KBM-7 (cell line): ENCODE measurements at regions not wholly inside any gene's neighbourhood (a gene's known extent, or its start where the extent isn't known, plus 50 kb on each side); places are given as distances from the start of the nearest gene placed in this dataset.

Experiments used
- DNase-seq: peaks from one replicate; pipeline ENCODE4 v3.0.0-alpha.2; 2015
- in situ Hi-C: fragments of 300-500 bp; cut with MboI; formaldehyde crosslinking; loops from 2 replicates; pipeline ENCODE4 v1.14.3; 2020; ENCODE audit warnings: low sequenced_read_pairs, low pct_unique_long_range_greater_than_20kb, mixed read lengths

GRCh38 chr5:115351356-115352195 lies 55.1 kb upstream of the CCDC112 start:
- in situ Hi-C loops = no loop called here

GRCh38 chr5:115350894-115351293 lies 54.4 kb upstream of the CCDC112 start:
- in situ Hi-C loops = no loop called here
- DNase-seq = no peak

More at GRCh38 chr5:115351356-115352195, 55.1 kb upstream of the CCDC112 start:
- no peak for DNase-seq

GRCh38 chr5:115349001-115349817 lies 52.8 kb upstream of the CCDC112 start:
- in situ Hi-C loops = no loop called here
- DNase-seq = no peak

GRCh38 chr5:115348175-115348574 lies 51.7 kb upstream of the CCDC112 start:
- in situ Hi-C loops = no loop called here
- no peak for DNase-seq
